VCaP (cell line): ENCODE measurements at regions not wholly inside any gene's neighbourhood (a gene's known extent, or its start where the extent isn't known, plus 50 kb on each side); places are given as distances from the start of the nearest gene placed in this dataset.
"Not testable (repeated sequence)": the region's sequence is repeated elsewhere in the genome, so short reads cannot be mapped to it uniquely, and the experiment has no call there.

Experiments used
- H3K27ac ChIP-seq: fragments of 450-650 bp; 2 replicates; pipeline ENCODE4 v1.5.1; 2017
- CTCF ChIP-seq: fragments of 450-650 bp; conservative IDR thresholded peaks from 2 replicates; pipeline ENCODE4 v1.5.1; 2017; ENCODE audit warnings: mild to moderate bottlenecking, moderate library complexity

GRCh38 chr5:110812639-110813038, 73.8 kb downstream of the SLC25A46 start:
- H3K27ac ChIP-seq: no peak overlapping the region
- TF ChIP-seq CTCF: no peak

- TF ChIP-seq CTCF: no peak
- H3K27ac ChIP-seq: no peak overlapping the region
Measured at GRCh38 chr5:110815916-110816605, 77.3 kb downstream of the SLC25A46 start.

DNA sequence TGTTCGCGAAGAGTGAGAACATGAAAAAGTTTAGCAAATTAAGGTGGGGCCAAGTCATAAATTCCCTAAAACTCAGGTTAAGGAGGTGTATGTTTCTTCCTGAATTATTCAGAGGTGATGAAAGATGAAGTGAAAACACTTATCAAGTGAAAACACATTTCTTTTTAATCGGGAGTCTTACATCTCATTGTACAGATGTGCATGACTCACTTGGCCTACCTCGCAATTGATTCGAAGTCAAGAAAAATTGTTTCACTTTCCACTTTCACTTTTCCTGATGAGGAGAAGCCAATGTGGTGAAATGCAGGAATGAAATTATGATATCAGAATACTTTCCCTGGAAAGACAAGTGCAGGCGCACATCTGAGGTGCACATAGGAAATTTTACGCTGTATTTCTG, 78.7 kb downstream of the SLC25A46 start:
- no peak for TF ChIP-seq CTCF
- no peak overlapping the region for H3K27ac ChIP-seq

GRCh38 chr5:110823571-110823970, 84.8 kb downstream of the SLC25A46 start:
- H3K27ac ChIP-seq: no peak overlapping the region
- no peak for TF ChIP-seq CTCF

DNA sequence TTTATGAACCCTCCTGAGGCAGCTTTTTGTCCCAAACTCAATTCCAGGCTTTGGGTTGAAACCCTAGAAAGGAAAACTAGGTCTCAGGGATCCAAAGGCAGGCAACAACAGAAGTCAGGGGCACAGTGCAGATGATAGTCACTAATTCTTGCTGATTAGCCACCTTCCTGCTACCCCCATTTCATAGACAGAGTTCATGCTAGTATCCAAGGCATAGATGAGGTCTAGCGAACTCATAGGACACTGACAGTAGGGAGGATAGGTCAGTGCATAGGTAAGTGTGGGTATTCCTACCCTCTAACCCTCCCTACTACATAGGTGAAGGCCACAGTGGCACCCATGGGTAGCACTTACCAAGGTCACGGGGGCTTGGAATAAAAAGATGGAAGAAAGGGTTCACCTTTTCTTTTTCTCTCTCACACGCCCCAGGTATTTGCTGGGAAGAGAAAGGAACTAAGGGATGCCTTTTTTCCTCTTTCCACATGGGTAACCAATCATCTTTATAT, 86.2 kb downstream of the SLC25A46 start:
- H3K27ac ChIP-seq: no peak overlapping the region
- no peak for TF ChIP-seq CTCF

DNA sequence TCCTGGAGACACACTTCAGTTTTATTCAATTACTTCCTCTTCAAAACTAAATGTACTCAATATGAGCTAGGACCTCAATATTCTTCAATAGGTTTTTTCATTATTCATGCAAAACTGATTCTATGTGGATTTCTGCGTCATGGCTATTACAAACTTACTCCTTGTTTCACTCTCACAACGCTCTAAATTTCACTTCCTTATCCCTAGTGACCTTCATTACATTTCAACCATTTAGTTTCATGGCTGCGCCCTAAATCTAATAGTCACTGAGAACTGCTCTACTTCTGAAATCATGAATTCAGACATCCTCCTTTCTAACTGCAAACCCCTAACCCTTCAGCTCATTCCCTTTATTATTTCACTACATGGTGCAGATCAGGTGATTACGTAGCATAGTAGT, 93.9 kb downstream of the SLC25A46 start:
- no peak overlapping the region for H3K27ac ChIP-seq
- no peak for TF ChIP-seq CTCF

DNA sequence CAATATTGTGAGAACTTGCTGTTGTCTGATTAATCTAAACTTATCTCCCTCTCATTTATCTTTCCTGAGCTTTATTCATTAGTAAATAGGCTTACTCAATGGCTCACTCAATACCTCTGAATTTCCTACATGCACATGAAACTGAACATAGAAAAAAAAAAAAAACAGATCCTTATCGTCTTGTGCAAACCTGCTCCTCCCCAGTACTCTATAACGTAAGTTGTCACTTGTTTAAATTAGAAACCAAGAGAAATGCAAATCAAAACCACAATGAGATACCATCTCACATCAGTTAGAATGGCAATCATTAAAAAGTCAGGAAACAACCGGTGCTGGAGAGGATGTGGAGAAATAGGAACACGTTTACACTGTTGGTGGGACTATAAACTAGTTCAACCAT, 96.1 kb downstream of the SLC25A46 start:
- H3K27ac ChIP-seq: not testable (repeated sequence)

GRCh38 chr5:110836851-110837250, 98.0 kb downstream of the SLC25A46 start:
- no peak for TF ChIP-seq CTCF
- H3K27ac ChIP-seq: no peak overlapping the region

DNA sequence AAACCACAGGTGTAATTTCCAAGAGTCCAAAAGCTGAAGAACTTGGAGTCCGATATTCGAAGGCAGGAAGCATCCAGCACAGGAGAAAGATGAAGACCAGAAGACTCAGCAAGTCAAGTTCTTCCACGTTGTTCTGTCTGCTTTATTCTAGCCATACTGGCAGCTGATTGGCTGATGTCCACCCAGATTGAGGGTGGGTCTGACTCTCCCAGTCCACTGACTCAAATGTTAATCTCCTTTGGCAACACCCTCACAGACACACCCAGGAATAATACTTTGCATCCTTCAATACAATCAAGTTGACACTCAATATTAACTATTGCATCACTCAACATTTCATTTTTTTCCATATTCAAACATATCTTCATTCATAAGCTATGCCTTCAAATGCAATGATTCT, 99.5 kb downstream of the SLC25A46 start:
- not testable (repeated sequence) for H3K27ac ChIP-seq
